A673 (cell line): ENCODE measurements at regions not wholly inside any gene's neighbourhood (a gene's known extent, or its start where the extent isn't known, plus 50 kb on each side); places are given as distances from the start of the nearest gene placed in this dataset.

Source experiments
- CTCF ChIP-seq: fragments of 300-800, 200-600 bp; sonication (generic); conservative IDR thresholded peaks from 2 replicates; pipeline ENCODE4 v1.5.1; 2017; ENCODE audit warnings: low read depth, mild to moderate bottlenecking, antibody characterized with exemption, low read length, moderate library complexity, mixed read lengths
- EZH2 ChIP-seq: fragments of 200-600 bp; sonication (generic); IDR thresholded peaks from 2 replicates; pipeline ENCODE4 v1.6.1; 2017; ENCODE audit warnings: borderline replicate concordance, low read depth, mild to moderate bottlenecking, mixed read lengths, antibody characterized with exemption, low read length; ENCODE audit not compliant: poor library complexity, severe bottlenecking

GRCh38 chr6:93974332-93974731 is 555.0 kb upstream of the EPHA7 start:
- no peak for TF ChIP-seq CTCF
- TF ChIP-seq EZH2 = no peak
